ENCODE measurements at regions not wholly inside any gene's neighbourhood (a gene's known extent, or its start where the extent isn't known, plus 50 kb on each side); places are given as distances from the start of the nearest gene placed in this dataset.

DNA sequence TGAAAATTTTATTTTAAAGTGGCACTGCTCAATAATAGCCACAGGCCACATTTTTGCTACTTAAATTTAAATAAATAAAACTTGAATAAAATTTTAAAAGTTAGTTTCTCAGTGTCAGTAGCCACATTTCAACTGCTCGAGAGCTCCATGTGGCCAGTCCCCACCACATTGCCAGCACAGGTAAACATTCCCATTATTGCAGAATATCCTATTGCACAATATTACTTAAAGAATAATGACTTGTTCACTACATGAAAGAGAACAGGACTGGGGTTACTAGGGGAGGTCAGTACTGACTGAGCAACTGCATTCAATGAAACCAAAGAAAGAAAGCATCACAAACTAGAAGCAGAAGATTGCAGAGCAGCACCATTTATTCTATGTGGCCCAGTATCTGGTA lies 2201.6 kb upstream of the TENM3 start:
- no peaks in the 10 kb centered on the region for H3K4me1 Mint-ChIP-seq
- no peak overlapping the region for H3K4me3 Mint-ChIP-seq
- no peak for ATAC-seq (replicated peaks)
- H3K9me3 Mint-ChIP-seq: peaks cover 16% of the 10 kb centered on the region
- H3K27ac Mint-ChIP-seq: no peak overlapping the region
- H3K27me3 Mint-ChIP-seq: no peaks in the 10 kb centered on the region
- no peaks in the 10 kb centered on the region for H3K36me3 Mint-ChIP-seq (ENCODE audit: low read depth)

DNA sequence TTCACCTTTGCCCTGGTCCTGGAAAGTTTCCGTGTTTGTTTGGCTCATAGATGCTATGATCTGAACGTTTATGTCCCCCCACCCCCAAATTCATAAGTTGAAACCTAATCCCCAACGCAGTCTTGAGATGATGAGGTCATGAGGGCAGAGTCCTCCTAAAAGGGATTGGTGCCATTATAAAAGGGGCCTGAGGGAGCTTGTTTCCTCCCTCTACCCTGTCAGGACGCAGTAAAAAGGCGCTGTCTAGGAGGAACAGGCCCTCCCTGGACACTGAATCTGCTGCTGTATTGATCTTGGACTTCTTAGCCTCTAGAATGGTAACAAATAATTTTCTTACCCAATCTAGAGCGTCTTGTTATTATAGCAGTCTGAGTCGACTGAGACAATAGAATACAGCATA lies 2190.6 kb upstream of the TENM3 start:
- H3K9me3 Mint-ChIP-seq: no peaks in the 10 kb centered on the region
- no peaks in the 10 kb centered on the region for H3K4me1 Mint-ChIP-seq

DNA sequence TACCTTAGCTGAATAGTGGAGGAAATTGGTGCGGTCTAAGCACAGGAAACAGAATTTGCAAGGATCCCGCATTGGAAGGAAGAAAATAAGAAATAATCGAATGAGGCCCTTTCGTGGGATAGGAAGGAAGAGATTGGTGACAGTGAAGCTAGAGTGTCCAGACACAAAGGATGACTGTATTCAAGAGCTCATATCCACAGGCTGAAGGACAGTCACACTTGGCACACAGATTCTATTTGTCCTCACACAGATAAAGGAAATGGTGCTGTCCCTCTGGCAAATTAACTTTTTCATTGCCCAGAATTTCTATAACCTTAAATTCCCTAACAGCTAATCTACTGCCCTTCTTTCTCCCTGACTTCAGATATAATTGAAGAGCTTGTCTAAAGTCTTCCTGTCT lies 2188.9 kb upstream of the TENM3 start:
- Mint-ChIP-seq H3K27me3 (peaks cover 12% of the 10 kb centered on the region), H3K4me1 (no peaks in the 10 kb centered on the region), H3K36me3 (ENCODE audit: low read depth) (no peaks in the 10 kb centered on the region), H3K4me3 (no peak overlapping the region), H3K27ac (no peak overlapping the region), H3K9me3 (no peaks in the 10 kb centered on the region)
- ATAC-seq (replicated peaks): no peak

More for the DNA sequence above, 2190.6 kb upstream of the TENM3 start:
- H3K27me3 Mint-ChIP-seq: peaks cover 11% of the 10 kb centered on the region
- H3K27ac Mint-ChIP-seq: no peak overlapping the region
- H3K36me3 Mint-ChIP-seq (ENCODE audit: low read depth): no peaks in the 10 kb centered on the region
- H3K4me3 Mint-ChIP-seq: no peak overlapping the region
- no peak for ATAC-seq (replicated peaks)

DNA sequence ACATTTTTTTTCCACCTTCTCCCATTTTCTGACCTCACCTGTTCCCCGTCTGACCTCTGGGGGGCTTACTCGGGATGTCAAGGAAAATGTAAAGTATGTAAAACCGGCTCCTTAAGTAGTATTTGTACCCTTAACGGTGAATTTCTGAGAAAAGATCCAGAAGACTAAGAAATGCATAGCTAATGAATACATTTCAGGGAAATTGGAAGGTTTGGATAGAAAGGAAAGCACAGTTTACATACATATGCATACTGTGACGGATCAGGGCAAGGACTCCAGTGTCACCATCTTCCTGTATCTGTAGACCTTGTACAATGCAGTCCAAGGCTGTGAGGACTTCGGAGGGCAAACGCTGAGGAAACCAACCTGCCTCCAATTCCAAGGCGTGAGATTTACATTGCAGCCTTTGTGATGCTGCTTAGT lies 2185.9 kb upstream of the TENM3 start:
- Mint-ChIP-seq H3K27me3 (peaks cover 24% of the 10 kb centered on the region), H3K9me3 (no peaks in the 10 kb centered on the region), H3K36me3 (ENCODE audit: low read depth) (no peaks in the 10 kb centered on the region), H3K4me1 (no peaks in the 10 kb centered on the region), H3K4me3 (no peak overlapping the region), H3K27ac (no peak overlapping the region)
- ATAC-seq (replicated peaks): no peak

DNA sequence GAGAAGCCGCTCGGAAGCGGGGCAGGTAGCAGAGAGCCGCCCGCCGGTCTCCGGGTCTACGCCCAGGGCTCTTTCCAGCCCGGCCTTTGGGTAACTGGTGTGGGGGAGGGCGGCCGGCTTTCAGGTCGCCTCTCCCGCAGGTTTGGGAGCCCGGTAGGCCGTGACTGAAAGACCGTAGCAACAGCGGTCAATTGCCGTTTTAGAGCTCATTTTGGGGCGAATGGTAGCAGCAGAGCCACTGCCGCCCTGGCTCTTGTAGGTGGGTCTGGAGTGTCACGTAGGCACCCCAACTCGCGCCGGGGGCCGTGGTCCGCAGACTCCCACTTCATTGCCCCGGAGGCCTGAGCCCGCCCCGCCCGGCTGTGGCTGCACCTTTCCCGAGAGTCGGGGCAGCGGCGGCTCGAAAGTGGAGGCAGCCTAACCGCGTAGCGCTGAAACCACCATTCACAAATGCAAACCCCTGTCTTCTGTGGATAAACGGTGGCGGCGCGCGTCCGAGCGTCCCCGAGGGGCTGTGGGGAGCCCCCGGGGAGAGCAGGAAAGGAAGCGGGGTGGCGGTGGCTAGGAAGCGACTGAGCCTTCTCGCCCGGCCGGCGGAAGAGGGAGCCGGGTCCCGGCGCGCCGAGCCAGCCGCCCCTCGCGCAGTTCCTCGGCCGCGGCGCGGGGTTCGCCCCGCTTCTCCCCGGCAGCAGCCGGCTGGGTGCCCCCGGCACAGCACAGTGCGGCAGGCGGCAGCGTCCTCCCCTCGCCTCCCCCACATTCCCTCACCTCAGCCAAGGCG lies 2185.1 kb upstream of the TENM3 start:
- no peaks in the 10 kb centered on the region for H3K9me3 Mint-ChIP-seq
- no peak for ATAC-seq (replicated peaks)
- peaks cover 24% of the 10 kb centered on the region for H3K27me3 Mint-ChIP-seq
- H3K4me1 Mint-ChIP-seq: no peaks in the 10 kb centered on the region
- no peak overlapping the region for H3K4me3 Mint-ChIP-seq
- H3K27ac Mint-ChIP-seq: no peak overlapping the region
- no peaks in the 10 kb centered on the region for H3K36me3 Mint-ChIP-seq (ENCODE audit: low read depth)

DNA sequence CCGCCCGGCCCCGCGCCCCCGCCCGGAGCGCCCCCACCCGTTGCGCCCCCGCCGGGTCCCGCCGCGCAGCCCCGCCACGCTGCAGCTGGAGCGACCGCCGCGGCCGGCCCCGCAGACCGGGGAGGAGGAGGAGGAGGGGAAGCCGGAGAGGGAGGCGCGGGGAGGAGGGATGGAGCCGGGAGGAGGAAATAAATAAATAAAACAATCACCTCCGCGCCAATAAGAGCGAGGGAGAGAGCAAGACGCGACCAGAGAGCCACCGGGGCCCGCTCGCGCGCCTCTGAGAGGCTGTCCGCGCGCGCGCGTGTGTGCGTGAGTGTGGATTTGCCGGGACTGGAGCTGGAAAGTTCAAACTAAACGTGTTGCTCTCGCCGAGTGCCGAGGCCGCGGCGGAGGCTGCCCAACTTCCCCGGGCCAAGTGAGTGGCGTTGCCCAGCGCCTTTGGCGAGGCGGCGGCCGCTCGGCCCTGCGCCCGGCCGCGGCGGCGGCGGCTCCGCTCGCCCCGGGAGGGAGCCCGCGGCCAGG lies 2184.4 kb upstream of the TENM3 start:
- H3K36me3 Mint-ChIP-seq (ENCODE audit: low read depth): no peaks in the 10 kb centered on the region
- H3K4me3 Mint-ChIP-seq: no peak overlapping the region
- no peak overlapping the region for H3K27ac Mint-ChIP-seq
- H3K27me3 Mint-ChIP-seq: peaks cover 24% of the 10 kb centered on the region
- no peak for ATAC-seq (replicated peaks)
- no peaks in the 10 kb centered on the region for H3K4me1 Mint-ChIP-seq
- no peaks in the 10 kb centered on the region for H3K9me3 Mint-ChIP-seq

DNA sequence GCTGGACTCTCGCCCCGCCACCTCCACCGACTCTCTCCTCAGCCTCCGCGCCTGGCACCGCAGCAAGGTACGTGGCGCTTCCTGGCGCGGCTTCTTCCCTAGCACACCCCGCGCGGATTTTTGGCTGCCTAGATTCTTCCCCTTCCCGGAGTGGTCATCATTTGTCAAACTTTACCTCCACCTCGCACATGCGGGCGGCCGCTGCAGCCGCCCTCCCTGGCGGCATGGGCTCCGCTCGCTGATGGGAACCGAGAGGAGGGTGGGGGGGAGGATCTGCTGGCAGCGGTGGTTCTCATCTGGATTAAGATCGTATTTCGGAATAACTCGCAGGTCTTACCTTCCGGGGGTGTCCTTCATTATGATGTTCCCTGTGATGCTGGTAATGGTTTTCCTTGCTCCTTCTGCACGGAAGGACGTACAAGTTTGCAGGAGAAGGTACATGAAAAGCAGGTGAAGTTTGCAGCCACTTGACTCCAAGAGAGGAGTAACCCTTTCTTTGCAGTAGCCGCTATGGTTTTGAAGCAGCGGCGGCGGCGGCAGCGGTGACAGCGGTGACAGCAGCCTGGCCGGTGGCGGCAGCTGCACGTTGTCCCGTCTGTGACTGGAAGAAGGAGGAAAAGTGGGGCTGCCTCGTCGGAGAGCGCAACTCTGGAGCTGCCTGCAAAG lies 2183.9 kb upstream of the TENM3 start:
- no peak overlapping the region for H3K27ac Mint-ChIP-seq

DNA sequence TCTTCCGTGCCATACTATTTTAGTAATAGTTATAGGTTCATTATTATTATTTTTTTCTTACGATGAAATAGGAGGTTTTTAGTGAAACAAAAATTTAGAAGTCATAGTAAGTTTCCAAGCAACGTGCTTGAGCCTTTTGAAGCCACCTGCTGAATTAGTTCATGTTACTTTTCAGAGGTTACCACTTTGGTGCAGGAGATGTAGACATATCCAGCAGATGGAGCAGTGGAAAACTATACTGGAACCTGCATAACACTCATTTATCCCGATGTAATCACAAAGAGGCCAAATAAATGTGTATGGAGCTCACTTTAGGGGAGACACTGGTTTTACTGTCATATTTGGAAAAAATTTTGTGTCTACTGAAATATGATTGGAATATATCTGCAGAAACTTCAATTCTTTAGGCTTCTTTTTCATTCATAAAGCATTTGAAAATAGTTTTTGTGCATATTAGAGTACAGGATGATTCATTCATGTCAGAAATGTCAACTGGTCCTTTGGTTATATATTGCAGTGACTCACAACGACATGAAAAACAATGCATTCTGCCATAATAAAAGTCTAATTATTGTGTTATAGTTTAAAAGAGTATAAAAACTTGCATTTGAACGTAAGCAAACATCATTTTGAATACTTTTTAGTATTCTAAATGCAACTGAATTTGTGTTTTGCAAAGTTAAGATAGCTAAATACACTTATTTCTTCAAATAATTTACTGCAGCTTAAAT lies 2182.9 kb upstream of the TENM3 start:
- Mint-ChIP-seq H3K27ac (no peak overlapping the region), H3K36me3 (ENCODE audit: low read depth) (no peaks in the 10 kb centered on the region), H3K4me3 (no peak overlapping the region), H3K9me3 (no peaks in the 10 kb centered on the region), H3K4me1 (no peaks in the 10 kb centered on the region), H3K27me3 (peaks cover 24% of the 10 kb centered on the region)
- ATAC-seq (replicated peaks): no peak

More for the DNA sequence above, 2183.9 kb upstream of the TENM3 start:
- Mint-ChIP-seq H3K9me3 (no peaks in the 10 kb centered on the region), H3K4me1 (no peaks in the 10 kb centered on the region), H3K27me3 (peaks cover 24% of the 10 kb centered on the region), H3K4me3 (no peak overlapping the region), H3K36me3 (ENCODE audit: low read depth) (no peaks in the 10 kb centered on the region)
- no peak for ATAC-seq (replicated peaks)

DNA sequence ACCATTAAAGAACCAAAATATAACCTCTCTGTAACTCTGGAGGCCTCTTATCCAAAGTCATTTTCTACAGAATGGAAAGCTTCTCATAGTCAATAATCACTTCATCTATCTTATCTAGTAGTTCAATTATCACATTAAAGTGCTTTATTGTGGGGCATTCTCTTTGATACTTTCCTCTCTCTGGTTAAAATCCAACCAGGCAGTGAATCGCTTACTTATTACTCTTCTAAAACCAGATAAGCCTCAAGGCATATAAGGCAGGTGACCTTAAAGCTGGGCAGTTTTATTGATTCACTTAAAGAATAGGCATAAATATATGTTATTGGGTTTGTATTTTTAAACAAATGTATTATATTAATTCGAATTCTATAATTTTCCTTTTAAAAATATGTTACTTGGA lies 2162.1 kb upstream of the TENM3 start:
- no peak for ATAC-seq (replicated peaks)
- no peaks in the 10 kb centered on the region for H3K4me1 Mint-ChIP-seq

DNA sequence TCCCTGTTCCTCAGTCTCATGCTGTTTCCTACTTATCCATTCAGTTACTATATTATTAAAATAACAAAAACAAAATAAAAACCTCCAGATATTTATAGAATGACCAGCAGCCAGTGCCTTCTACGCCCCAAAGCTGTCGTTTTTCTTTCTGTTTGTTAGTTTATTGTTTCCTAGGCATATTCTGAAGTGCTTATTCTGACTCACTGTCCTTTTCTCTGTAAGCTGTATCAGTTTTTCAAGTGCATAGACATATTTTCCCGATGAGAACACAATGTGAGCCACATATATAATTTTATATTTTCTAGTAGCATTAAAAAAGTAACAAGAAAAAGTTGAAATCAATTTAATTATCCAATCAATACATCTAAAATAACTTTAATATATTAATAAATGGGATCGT lies 2158.6 kb upstream of the TENM3 start:
- no peak overlapping the region for H3K4me3 Mint-ChIP-seq
- ATAC-seq (replicated peaks): no peak
- H3K4me1 Mint-ChIP-seq: no peaks in the 10 kb centered on the region
- no peaks in the 10 kb centered on the region for H3K27me3 Mint-ChIP-seq
- peaks cover 3% of the 10 kb centered on the region for H3K9me3 Mint-ChIP-seq
- no peak overlapping the region for H3K27ac Mint-ChIP-seq
- no peaks in the 10 kb centered on the region for H3K36me3 Mint-ChIP-seq (ENCODE audit: low read depth)

More for the DNA sequence above, 2162.1 kb upstream of the TENM3 start:
- peaks cover 4% of the 10 kb centered on the region for H3K9me3 Mint-ChIP-seq
- no peak overlapping the region for H3K4me3 Mint-ChIP-seq
- no peaks in the 10 kb centered on the region for H3K27me3 Mint-ChIP-seq
- H3K36me3 Mint-ChIP-seq (ENCODE audit: low read depth): no peaks in the 10 kb centered on the region
- H3K27ac Mint-ChIP-seq: no peak overlapping the region

DNA sequence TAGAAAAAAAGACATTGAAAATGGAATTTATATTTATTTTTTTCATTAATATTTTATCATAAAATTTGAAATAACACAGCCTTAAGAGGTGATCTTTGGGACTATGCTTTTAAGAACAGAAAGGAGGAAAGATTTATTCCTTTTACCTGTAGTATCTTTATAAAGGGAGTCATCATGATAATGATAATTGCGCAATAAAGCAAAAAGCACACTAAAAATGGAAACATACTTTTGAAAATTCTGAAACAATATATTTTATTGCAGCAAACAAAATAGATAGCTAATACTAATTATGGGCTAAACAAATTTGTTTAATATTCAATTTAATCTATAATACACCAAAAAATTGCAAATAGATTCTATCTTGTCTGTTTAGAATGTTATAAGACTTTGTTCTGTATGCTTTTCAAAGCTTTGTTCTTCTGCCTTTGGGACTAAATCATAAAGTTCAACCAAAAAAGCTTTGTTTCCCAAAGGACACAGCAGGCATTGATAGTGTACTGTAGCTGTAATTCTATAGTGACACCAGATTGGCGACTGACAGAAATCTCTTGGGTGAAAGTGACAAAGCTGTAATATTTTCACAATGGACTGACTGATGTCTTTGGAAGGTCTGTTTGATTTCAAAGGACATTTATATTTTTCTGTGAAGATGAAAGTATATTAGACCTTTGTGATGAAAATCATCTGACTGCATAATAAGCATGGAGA lies 2156.6 kb upstream of the TENM3 start:
- H3K4me3 Mint-ChIP-seq: no peak overlapping the region
- no peak for ATAC-seq (replicated peaks)
- peaks cover 3% of the 10 kb centered on the region for H3K9me3 Mint-ChIP-seq
- H3K4me1 Mint-ChIP-seq: no peaks in the 10 kb centered on the region
- H3K27me3 Mint-ChIP-seq: no peaks in the 10 kb centered on the region
- H3K36me3 Mint-ChIP-seq (ENCODE audit: low read depth): no peaks in the 10 kb centered on the region
- no peak overlapping the region for H3K27ac Mint-ChIP-seq

DNA sequence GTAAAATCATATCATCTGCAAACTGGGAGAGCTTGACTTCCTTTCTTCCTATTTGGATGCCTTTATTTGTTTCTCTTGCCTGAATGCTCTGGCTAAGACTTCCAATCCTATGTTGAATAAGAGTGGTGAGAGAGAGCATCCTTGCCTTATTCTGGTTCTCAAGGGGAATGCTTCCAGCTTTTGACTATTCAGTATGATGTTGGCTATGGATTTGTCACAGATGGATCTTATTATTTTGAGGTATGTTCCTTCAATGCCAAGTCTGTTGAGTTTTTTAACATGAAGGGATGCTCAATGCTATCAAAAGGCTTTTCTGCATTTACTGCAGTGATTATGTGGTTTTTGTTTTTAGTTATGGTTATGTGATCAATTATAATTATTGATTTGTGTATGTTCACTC lies 2144.6 kb upstream of the TENM3 start:
- H3K36me3 Mint-ChIP-seq (ENCODE audit: low read depth): no peaks in the 10 kb centered on the region
- no peak overlapping the region for H3K4me3 Mint-ChIP-seq
- no peaks in the 10 kb centered on the region for H3K4me1 Mint-ChIP-seq
- no peak overlapping the region for H3K27ac Mint-ChIP-seq
- peaks cover 10% of the 10 kb centered on the region for H3K9me3 Mint-ChIP-seq
- ATAC-seq (replicated peaks): no peak
- no peaks in the 10 kb centered on the region for H3K27me3 Mint-ChIP-seq

DNA sequence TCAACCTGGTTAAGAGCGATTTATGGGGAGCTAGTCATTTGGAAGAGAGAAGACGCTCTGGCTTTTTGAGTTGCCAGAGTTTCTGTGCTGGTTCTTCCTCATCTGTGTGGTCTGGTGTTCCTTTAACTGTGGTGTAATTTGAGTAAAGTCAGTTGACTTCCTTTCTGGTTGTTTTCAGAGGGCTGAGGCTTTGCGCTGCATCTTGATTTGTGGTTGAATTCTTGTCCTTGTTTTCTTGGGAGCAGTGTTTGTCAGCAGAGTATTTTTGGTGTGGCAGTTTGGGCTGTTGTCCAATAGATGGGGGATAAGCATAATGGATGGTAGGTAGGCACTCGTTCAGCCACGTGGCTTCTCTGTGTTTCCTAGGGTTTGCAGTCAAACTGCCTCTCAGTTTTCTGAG lies 2143.2 kb upstream of the TENM3 start:
- H3K27me3 Mint-ChIP-seq: no peaks in the 10 kb centered on the region
- no peaks in the 10 kb centered on the region for H3K36me3 Mint-ChIP-seq (ENCODE audit: low read depth)
- ATAC-seq (replicated peaks): no peak
- H3K9me3 Mint-ChIP-seq: peaks cover 10% of the 10 kb centered on the region
- no peak overlapping the region for H3K27ac Mint-ChIP-seq
- no peaks in the 10 kb centered on the region for H3K4me1 Mint-ChIP-seq
- no peak overlapping the region for H3K4me3 Mint-ChIP-seq
